Gastrocnemius medialis (tissue), 4 donors: ENCODE measurements at regions not wholly inside any gene's neighbourhood (a gene's known extent, or its start where the extent isn't known, plus 50 kb on each side); places are given as distances from the start of the nearest gene placed in this dataset.
"Not testable (repeated sequence)": the region's sequence is repeated elsewhere in the genome, so short reads cannot be mapped to it uniquely, and the experiment has no call there.

ENCODE experiments used
- ATAC-seq, 2 donors: fragments of 150-250 bp; one replicate each; pipeline ENCODE4 v1.9.1; 2016
- DNase-seq, 2 donors: peaks; one replicate each; pipeline ENCODE4 v3.0.0-alpha.2; 2019
- H3K27ac ChIP-seq, 4 donors: fragments of 200-600 bp; sonication (generic); 1 replicate in 1 of 4; 2 replicates in 3 of 4; pipeline ENCODE4 v1.5.1; 2016 to 2018; ENCODE audit warnings: mild to moderate bottlenecking in 2 of 4, moderate library complexity in 1 of 4
- H3K27me3 ChIP-seq, 3 donors: fragments of 200-600 bp; sonication (generic) in 2 of 3; 1 replicate in 1 of 3; 2 replicates in 2 of 3; pipeline versions ENCODE4 v1.5.1 to v1.6.0; 2016 to 2019; ENCODE audit warnings: mild to moderate bottlenecking in 1 of 3, moderate library complexity in 1 of 3
- H3K36me3 ChIP-seq, 2 donors: fragments of 200-600 bp; sonication (generic) in 1 of 2; one replicate each; pipeline ENCODE4 v1.5.1; 2017 to 2018
- H3K4me1 ChIP-seq, 2 donors: fragments of 200-600 bp; sonication (generic) in 1 of 2; one replicate each; pipeline ENCODE4 v1.5.1; 2016 to 2017; ENCODE audit warnings: mild to moderate bottlenecking in 2 of 2
- H3K4me3 ChIP-seq, 4 donors: fragments of 200-600 bp; sonication (generic) in 3 of 4; 1 replicate in 1 of 4; 2 replicates in 3 of 4; pipeline ENCODE4 v1.5.1; 2016 to 2019; ENCODE audit warnings: mild to moderate bottlenecking in 2 of 4
- H3K9me3 ChIP-seq, 3 donors: fragments of 200-600 bp; sonication (generic) in 2 of 3; 1 replicate in 1 of 3; 2 replicates in 2 of 3; pipeline ENCODE4 v1.5.1; 2016 to 2019
- POLR2A ChIP-seq, 2 donors: fragments of 450-650 bp; IDR thresholded peaks; one replicate each; pipeline ENCODE4 v1.6.1; 2017; ENCODE audit warnings: antibody characterized with exemption in 2 of 2, mild to moderate bottlenecking in 2 of 2, moderate library complexity in 2 of 2
- in situ Hi-C, 4 donors: fragments of 200-750 bp; cut with MboI; loops; one replicate each; pipeline versions ENCODE4 v1.15.0 to v1.8.0; 2017; ENCODE audit warnings: low sequenced_read_pairs in 4 of 4
- intact Hi-C: fragments of 100-400 bp; cut with DNase I; formaldehyde crosslinking; loops from one replicate; pipeline ENCODE4 v1.15.1; 2023; ENCODE audit warnings: low total_unique reads
- TF ChIP-seq, protein P1 (sequence below), 5 experiments: fragments of 450-650 bp in 3 of 5; fragments of 200-600 bp in 2 of 5; sonication (generic) in 2 of 5; IDR thresholded peaks in 4 of 5; conservative IDR thresholded peaks in 1 of 5; 1 replicate in 4 of 5; 2 replicates in 1 of 5; pipeline ENCODE4 v1.5.1; 2016 to 2019; ENCODE audit warnings: antibody characterized with exemption in 5 of 5, mild to moderate bottlenecking in 3 of 5, moderate library complexity in 3 of 5

GRCh38 chr13:54402495-54402894, 1373.9 kb downstream of the OLFM4 start:
- no peak for ATAC-seq
- Histone ChIP-seq H3K27ac (no peak overlapping the region), H3K27me3 (no peaks in the 10 kb centered on the region), H3K4me3 (no peak overlapping the region), H3K4me1 (no peaks in the 10 kb centered on the region), H3K9me3 (no peaks in the 10 kb centered on the region), H3K36me3 (no peaks in the 10 kb centered on the region)
- intact Hi-C loops: no loop called here
- TF ChIP-seq, protein P1, sequence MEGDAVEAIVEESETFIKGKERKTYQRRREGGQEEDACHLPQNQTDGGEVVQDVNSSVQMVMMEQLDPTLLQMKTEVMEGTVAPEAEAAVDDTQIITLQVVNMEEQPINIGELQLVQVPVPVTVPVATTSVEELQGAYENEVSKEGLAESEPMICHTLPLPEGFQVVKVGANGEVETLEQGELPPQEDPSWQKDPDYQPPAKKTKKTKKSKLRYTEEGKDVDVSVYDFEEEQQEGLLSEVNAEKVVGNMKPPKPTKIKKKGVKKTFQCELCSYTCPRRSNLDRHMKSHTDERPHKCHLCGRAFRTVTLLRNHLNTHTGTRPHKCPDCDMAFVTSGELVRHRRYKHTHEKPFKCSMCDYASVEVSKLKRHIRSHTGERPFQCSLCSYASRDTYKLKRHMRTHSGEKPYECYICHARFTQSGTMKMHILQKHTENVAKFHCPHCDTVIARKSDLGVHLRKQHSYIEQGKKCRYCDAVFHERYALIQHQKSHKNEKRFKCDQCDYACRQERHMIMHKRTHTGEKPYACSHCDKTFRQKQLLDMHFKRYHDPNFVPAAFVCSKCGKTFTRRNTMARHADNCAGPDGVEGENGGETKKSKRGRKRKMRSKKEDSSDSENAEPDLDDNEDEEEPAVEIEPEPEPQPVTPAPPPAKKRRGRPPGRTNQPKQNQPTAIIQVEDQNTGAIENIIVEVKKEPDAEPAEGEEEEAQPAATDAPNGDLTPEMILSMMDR (IDR thresholded peaks at IDR 0.05 in 4 of 5, conservative IDR thresholded peaks at IDR 0.05 in 1 of 5): no peak
- no peak for TF ChIP-seq POLR2A (IDR thresholded peaks at IDR 0.05)
- DNase-seq: no peak
- in situ Hi-C loops: no loop called here

- H3K27ac ChIP-seq: no peak overlapping the region
- no peak for TF ChIP-seq POLR2A (IDR thresholded peaks at IDR 0.05)
- TF ChIP-seq, protein P1 (IDR thresholded peaks at IDR 0.05 in 4 of 5, conservative IDR thresholded peaks at IDR 0.05 in 1 of 5): no peak
- H3K4me1 ChIP-seq: no peaks in the 10 kb centered on the region
- no peak for DNase-seq
- ATAC-seq: no peak
- H3K9me3 ChIP-seq: no peaks in the 10 kb centered on the region
- no peaks in the 10 kb centered on the region for H3K36me3 ChIP-seq
- no peaks in the 10 kb centered on the region for H3K27me3 ChIP-seq
- in situ Hi-C loops: no loop called here
- no peak overlapping the region for H3K4me3 ChIP-seq
- intact Hi-C loops: no loop called here
Observed at GRCh38 chr13:54415753-54416366, 1387.2 kb downstream of the OLFM4 start.

DNA sequence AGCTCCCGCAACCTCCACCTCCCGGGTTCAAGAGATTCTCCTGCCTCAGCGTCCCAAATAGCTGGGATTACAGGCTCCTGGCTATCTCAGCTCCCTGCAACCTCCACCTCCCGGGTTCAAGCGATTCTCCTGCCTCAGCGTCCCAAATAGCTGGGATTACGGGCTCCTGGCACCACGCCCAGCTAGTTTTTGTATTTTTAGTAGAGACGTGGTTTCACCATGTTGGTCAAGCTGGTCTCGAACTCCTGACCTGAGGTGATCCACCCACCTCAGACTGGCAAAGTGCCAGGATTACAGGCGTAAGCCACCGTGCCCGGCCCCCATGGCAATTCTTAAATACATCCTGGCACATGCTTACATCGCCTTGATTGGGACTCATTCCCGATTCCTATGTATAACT, 1394.3 kb downstream of the OLFM4 start:
- H3K4me3 ChIP-seq, in situ Hi-C loops, H3K36me3 ChIP-seq, intact Hi-C loops, DNase-seq, H3K27ac ChIP-seq, H3K9me3 ChIP-seq, ATAC-seq, H3K27me3 ChIP-seq, H3K4me1 ChIP-seq: not testable (repeated sequence)

DNA sequence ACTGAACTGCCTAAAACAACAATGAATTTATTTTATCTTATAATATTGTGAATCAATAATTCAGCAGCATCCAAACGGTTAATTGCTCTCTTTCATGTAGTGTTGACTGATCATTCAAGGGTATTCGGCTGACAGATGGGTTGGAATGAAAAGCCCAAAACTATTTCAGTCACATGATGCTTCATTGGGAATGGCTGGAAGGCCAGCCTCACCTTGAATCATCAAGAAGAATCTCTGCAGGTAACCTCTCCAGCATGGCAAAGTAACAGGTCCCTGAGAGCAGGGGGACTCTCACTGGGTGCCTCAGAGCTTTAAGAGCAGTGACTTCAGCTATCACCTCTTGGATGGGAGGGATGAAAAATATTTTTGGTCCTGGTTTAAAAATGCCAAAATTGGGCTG, 1395.7 kb downstream of the OLFM4 start:
- intact Hi-C loops: no loop called here
- no peak overlapping the region for H3K27ac ChIP-seq
- no peaks in the 10 kb centered on the region for H3K36me3 ChIP-seq
- no peaks in the 10 kb centered on the region for H3K27me3 ChIP-seq
- H3K4me3 ChIP-seq: no peak overlapping the region
- ATAC-seq (no peak), DNase-seq (no peak)
- no peaks in the 10 kb centered on the region for H3K4me1 ChIP-seq
- no peaks in the 10 kb centered on the region for H3K9me3 ChIP-seq
- TF ChIP-seq, protein P1 (IDR thresholded peaks at IDR 0.05 in 4 of 5, conservative IDR thresholded peaks at IDR 0.05 in 1 of 5): no peak
- TF ChIP-seq POLR2A (IDR thresholded peaks at IDR 0.05): no peak
- in situ Hi-C loops: no loop called here

GRCh38 chr13:54433493-54434206, 1405.0 kb downstream of the OLFM4 start:
- Histone ChIP-seq H3K4me1 (no peaks in the 10 kb centered on the region), H3K9me3 (no peaks in the 10 kb centered on the region), H3K27ac (no peak overlapping the region), H3K36me3 (no peaks in the 10 kb centered on the region), H3K4me3 (no peak overlapping the region), H3K27me3 (no peaks in the 10 kb centered on the region)
- intact Hi-C loops: no loop called here
- no peak for ATAC-seq
- DNase-seq: no peak
- TF ChIP-seq, protein P1 (IDR thresholded peaks at IDR 0.05 in 4 of 5, conservative IDR thresholded peaks at IDR 0.05 in 1 of 5): no peak
- no peak for TF ChIP-seq POLR2A (IDR thresholded peaks at IDR 0.05)
- in situ Hi-C loops: no loop called here

- H3K27me3 ChIP-seq, H3K36me3 ChIP-seq, H3K9me3 ChIP-seq, in situ Hi-C loops, H3K4me3 ChIP-seq, DNase-seq, H3K27ac ChIP-seq, ATAC-seq, H3K4me1 ChIP-seq, intact Hi-C loops: not testable (repeated sequence)
Observed at GRCh38 chr13:54440853-54441400, 1412.3 kb downstream of the OLFM4 start.
